ENCODE measurements at regions not wholly inside any gene's neighbourhood (a gene's known extent, or its start where the extent isn't known, plus 50 kb on each side); places are given as distances from the start of the nearest gene placed in this dataset.

DNA sequence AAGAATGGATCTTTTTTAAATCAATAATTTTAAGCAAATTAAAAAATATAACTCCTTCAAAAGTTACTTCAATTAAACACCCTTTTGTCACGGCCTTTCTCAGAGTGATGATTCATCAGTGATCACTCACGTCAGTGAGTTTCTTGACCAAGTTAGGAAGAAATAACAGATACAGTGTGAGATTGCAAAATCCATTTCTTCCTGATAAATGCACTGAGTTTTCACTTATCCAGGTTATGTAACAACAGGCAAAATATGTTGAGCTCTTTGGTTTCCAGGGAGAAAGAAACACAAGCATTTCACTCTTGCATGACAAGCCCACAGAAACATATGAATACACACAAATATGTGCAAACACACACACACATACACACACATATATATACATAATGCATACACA lies 195.9 kb upstream of the CYRIA start:
- intact Hi-C loops (cut with micrococcal nuclease; ENCODE audit: unreplicated experiment) (no loop called here), in situ Hi-C loops (cut with HindIII; ENCODE audit: low pct_unique_long_range_greater_than_20kb, low sequenced_read_pairs) (no loop called here)
- H3K27me3 ChIP-seq (ENCODE audit: control insufficient read depth, insufficient read depth, low read length) = no peaks in the 10 kb centered on the region
- CTCF ChIA-PET = no interaction called here
- POLR2A ChIA-PET = no interaction called here
- H3K36me3 ChIP-seq (ENCODE audit: control insufficient read depth, insufficient read depth, low read length) = no peaks in the 10 kb centered on the region
- no TSS peak for BruUV-seq (replicated peaks)
- TF ChIP-seq CTCF (IDR thresholded peaks at IDR 0.05) = no peak
- TF ChIP-seq REST (IDR thresholded peaks at IDR 0.05; ENCODE audit: insufficient read depth in 1 of 2, low read depth in 2 of 2, low read length in 1 of 2) = no peak
- TF ChIP-seq SIN3A (IDR thresholded peaks at IDR 0.05; ENCODE audit: borderline replicate concordance, insufficient read depth, low read depth, low read length) = no peak
- TF ChIP-seq TCF7L2 (IDR thresholded peaks at IDR 0.05; ENCODE audit: low read depth, low read length) = no peak
- TF ChIP-seq POLR2AphosphoS5 (IDR thresholded peaks at IDR 0.05; ENCODE audit: low read depth, low read length) = no peak
- H3K27ac ChIP-seq (ENCODE audit: low read length) = no peak overlapping the region
- H3K4me3 ChIP-seq (ENCODE audit: low read depth in 2 of 2, low read length in 2 of 2) = no peak overlapping the region
- DNase-seq (ENCODE audit: low read depth, low spot score) (no peak), ATAC-seq (no peak)
- no peaks in the 10 kb centered on the region for H3K9me3 ChIP-seq (ENCODE audit: control insufficient read depth, insufficient read depth, low read depth, low read length)
- no peaks in the 10 kb centered on the region for H3K4me1 ChIP-seq (ENCODE audit: control insufficient read depth, insufficient read depth, low read length)

DNA sequence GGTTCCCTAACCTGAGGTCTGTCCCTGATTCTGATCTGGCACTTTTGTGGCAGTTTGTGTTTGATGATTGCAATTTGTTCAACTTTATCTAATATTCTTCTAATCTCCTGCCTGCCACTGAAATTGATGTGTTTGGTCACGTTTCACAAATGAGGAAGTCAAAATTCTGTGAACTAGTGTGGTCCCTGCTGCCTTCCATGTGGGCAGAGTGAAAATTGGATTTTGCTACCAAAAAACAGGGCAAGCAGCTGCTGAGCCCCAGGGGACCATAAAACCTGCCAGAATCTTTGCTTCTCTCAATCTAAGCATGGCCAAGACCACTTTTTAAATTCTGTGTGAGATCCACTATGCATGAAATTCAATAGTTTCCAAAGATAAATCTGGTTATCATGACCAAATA lies 195.5 kb upstream of the CYRIA start:
- ChIA-PET POLR2A (no interaction called here), CTCF (no interaction called here)
- ATAC-seq (no peak), DNase-seq (ENCODE audit: low read depth, low spot score) (no peak)
- in situ Hi-C loops (cut with HindIII; ENCODE audit: low pct_unique_long_range_greater_than_20kb, low sequenced_read_pairs) = no loop called here
- H3K27me3 ChIP-seq (ENCODE audit: control insufficient read depth, insufficient read depth, low read length) = no peaks in the 10 kb centered on the region
- no peaks in the 10 kb centered on the region for H3K9me3 ChIP-seq (ENCODE audit: control insufficient read depth, insufficient read depth, low read depth, low read length)
- intact Hi-C loops (cut with micrococcal nuclease; ENCODE audit: unreplicated experiment) = no loop called here
- no peak overlapping the region for H3K27ac ChIP-seq (ENCODE audit: low read length)
- H3K4me3 ChIP-seq (ENCODE audit: low read depth in 2 of 2, low read length in 2 of 2) = no peak overlapping the region
- BruUV-seq (replicated peaks) = no TSS peak
- TF ChIP-seq REST (IDR thresholded peaks at IDR 0.05; ENCODE audit: insufficient read depth in 1 of 2, low read depth in 2 of 2, low read length in 1 of 2) (no peak), SIN3A (IDR thresholded peaks at IDR 0.05; ENCODE audit: borderline replicate concordance, insufficient read depth, low read depth, low read length) (no peak), TCF7L2 (IDR thresholded peaks at IDR 0.05; ENCODE audit: low read depth, low read length) (no peak), POLR2AphosphoS5 (IDR thresholded peaks at IDR 0.05; ENCODE audit: low read depth, low read length) (no peak), CTCF (IDR thresholded peaks at IDR 0.05) (no peak)
- no peaks in the 10 kb centered on the region for H3K4me1 ChIP-seq (ENCODE audit: control insufficient read depth, insufficient read depth, low read length)
- H3K36me3 ChIP-seq (ENCODE audit: control insufficient read depth, insufficient read depth, low read length) = no peaks in the 10 kb centered on the region

Measured in Panc1 (cell line).